IPS-15b (cell line): ENCODE measurements at regions not wholly inside any gene's neighbourhood (a gene's known extent, or its start where the extent isn't known, plus 50 kb on each side); places are given as distances from the start of the nearest gene placed in this dataset.

Experiments used
- H3K27me3 ChIP-seq: one replicate; pipeline ENCODE4 v1.6.1; 2013; ENCODE audit warnings: low read length; ENCODE audit not compliant: control insufficient read depth, insufficient read depth
- H3K36me3 ChIP-seq: one replicate; pipeline ENCODE4 v1.6.1; 2013; ENCODE audit warnings: low read length; ENCODE audit not compliant: control insufficient read depth, insufficient read depth
- H3K4me1 ChIP-seq: one replicate; pipeline ENCODE4 v1.6.1; 2013; ENCODE audit warnings: mild to moderate bottlenecking, low read length; ENCODE audit not compliant: control insufficient read depth, insufficient read depth
- H3K4me3 ChIP-seq: one replicate; pipeline ENCODE4 v1.5.1; 2013; ENCODE audit warnings: low read depth, low read length
- H3K9ac ChIP-seq: one replicate; pipeline ENCODE4 v1.6.1; 2013; ENCODE audit warnings: low read depth, mild to moderate bottlenecking, low read length
- H3K9me3 ChIP-seq: one replicate; pipeline ENCODE4 v1.6.1; 2013; ENCODE audit warnings: mild to moderate bottlenecking, low read length; ENCODE audit not compliant: control insufficient read depth, insufficient read depth

- no peaks in the 10 kb centered on the region for H3K27me3 ChIP-seq
- no peaks in the 10 kb centered on the region for H3K36me3 ChIP-seq
- no peak overlapping the region for H3K4me3 ChIP-seq
- no peak overlapping the region for H3K9ac ChIP-seq
- peaks cover 16% of the 10 kb centered on the region for H3K4me1 ChIP-seq
- no peaks in the 10 kb centered on the region for H3K9me3 ChIP-seq
Observed at GRCh38 chr2:177327009-177327408, 62.5 kb upstream of the NFE2L2 start.

DNA sequence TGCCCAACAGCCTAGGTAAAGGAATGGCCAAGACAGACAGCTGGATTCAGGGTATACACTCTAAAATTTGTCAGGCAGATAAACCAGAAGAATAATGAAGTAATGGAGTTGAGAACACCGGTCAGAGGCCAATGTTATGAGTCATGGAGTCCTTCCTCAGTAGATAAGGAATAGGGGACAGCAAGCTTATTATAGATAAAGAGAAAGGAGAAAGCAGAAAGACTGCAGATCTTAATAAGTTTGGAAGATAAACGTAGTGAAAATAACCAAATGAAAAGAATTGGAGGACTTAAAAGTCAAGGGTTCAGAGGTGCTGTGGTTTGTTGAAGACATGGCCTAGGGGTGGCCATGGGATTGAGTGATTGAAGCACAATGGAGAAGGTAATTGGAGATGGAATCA is 63.5 kb upstream of the NFE2L2 start:
- Histone ChIP-seq H3K9ac (no peak overlapping the region), H3K4me3 (no peak overlapping the region), H3K27me3 (no peaks in the 10 kb centered on the region), H3K36me3 (no peaks in the 10 kb centered on the region), H3K9me3 (no peaks in the 10 kb centered on the region), H3K4me1 (peaks cover 16% of the 10 kb centered on the region)

- H3K4me1 ChIP-seq: peaks cover 17% of the 10 kb centered on the region
- H3K4me3 ChIP-seq: no peak overlapping the region
Observed at GRCh38 chr2:177329064-177329463, 63.5 kb upstream of the AGPS start.

GRCh38 chr2:177331466-177331997 is 61.0 kb upstream of the AGPS start:
- Histone ChIP-seq H3K9me3 (no peaks in the 10 kb centered on the region), H3K27me3 (no peaks in the 10 kb centered on the region), H3K36me3 (no peaks in the 10 kb centered on the region), H3K9ac (no peak overlapping the region), H3K4me1 (peaks cover 17% of the 10 kb centered on the region), H3K4me3 (peak overlapping the region; percentile 3)

More at GRCh38 chr2:177329064-177329463, 63.5 kb upstream of the AGPS start:
- H3K27me3 ChIP-seq: no peaks in the 10 kb centered on the region
- H3K36me3 ChIP-seq: no peaks in the 10 kb centered on the region
- no peaks in the 10 kb centered on the region for H3K9me3 ChIP-seq
- H3K9ac ChIP-seq: no peak overlapping the region

GRCh38 chr2:177332026-177332991 is 60.3 kb upstream of the AGPS start:
- Histone ChIP-seq H3K9me3 (no peaks in the 10 kb centered on the region), H3K9ac (no peak overlapping the region), H3K36me3 (no peaks in the 10 kb centered on the region), H3K27me3 (no peaks in the 10 kb centered on the region), H3K4me3 (peak overlapping the region; percentile 3), H3K4me1 (peaks cover 17% of the 10 kb centered on the region)

DNA sequence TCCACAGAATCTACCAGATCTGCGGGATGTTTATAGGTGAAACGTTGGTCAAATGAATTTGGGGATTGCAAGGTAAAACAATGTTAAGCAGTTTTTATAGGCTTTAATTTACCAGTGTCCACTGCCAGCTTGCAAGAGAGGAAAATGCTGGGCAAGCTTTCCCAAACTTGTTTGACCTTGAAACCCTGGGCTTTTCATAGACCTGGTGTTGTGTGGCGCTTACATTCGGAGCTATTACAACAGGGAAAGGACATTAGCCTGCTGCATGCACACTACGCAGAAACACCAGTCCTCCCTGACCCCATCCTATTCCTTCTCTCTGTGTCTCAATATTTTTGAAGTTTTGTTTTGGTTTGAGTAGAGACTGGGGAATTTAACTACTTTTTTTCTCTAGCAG is 59.6 kb upstream of the AGPS start:
- Histone ChIP-seq H3K9me3 (no peaks in the 10 kb centered on the region), H3K4me3 (no peak overlapping the region), H3K27me3 (no peaks in the 10 kb centered on the region), H3K36me3 (no peaks in the 10 kb centered on the region), H3K9ac (peak overlapping the region; percentile 16), H3K4me1 (peaks cover 17% of the 10 kb centered on the region)

DNA sequence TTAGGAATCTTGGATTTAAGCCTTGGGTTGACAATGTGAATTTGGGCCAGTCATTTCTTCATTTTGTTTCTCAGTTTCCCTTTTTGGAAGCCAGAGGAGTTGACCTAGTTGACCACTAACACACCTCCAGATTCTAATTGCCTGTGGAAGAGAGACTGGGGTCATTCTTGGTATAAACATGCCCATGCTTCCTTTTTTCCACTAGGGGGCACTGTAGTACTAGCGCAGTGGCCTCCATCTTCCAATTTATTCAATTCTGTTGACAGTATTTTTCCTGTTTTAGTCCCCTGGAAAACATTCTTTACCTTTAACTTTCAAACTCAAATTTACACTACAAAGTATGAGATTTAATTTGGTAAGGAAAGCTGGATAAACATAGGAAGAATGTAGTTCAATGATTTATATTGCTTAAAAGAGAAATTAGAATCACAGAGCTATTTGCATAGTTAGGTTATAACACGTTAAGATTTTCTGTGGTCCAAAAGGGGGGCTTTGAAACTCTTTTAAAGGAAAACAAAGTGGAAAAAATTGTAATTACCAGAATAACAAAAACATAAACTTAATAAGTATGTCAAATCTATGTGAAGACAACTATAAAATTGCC is 57.5 kb upstream of the AGPS start:
- Histone ChIP-seq H3K27me3 (no peaks in the 10 kb centered on the region), H3K36me3 (no peaks in the 10 kb centered on the region), H3K4me3 (no peak overlapping the region), H3K4me1 (peaks cover 14% of the 10 kb centered on the region), H3K9me3 (no peaks in the 10 kb centered on the region), H3K9ac (no peak overlapping the region)

DNA sequence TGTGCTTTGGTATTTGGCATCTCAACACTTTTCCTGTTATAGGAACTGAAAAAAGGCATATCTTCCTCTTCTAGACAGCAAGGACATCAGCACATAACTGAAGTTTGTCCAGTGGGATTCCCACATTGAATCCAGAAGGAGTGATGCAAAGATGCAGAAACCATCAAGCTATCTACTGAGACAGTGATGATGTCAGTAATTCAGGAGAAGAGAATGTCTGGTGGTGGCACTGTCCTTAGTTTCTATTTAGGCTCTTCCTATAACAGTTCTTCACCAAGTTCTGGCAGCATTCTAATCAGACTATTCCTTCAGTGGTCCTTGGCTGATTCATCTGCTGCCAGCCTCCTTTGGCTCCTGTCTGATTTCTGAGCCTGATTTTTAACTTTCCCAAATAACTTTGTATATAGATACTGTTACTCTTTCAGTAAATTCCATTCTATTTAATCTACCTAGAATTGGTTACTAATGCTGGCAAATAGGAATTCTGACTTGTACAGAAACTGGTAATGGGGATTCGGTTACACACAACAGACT is 56.6 kb upstream of the AGPS start:
- H3K36me3 ChIP-seq: no peaks in the 10 kb centered on the region
- peaks cover 14% of the 10 kb centered on the region for H3K4me1 ChIP-seq
- H3K9me3 ChIP-seq: no peaks in the 10 kb centered on the region
- H3K9ac ChIP-seq: no peak overlapping the region
- H3K4me3 ChIP-seq: no peak overlapping the region
- H3K27me3 ChIP-seq: no peaks in the 10 kb centered on the region

DNA sequence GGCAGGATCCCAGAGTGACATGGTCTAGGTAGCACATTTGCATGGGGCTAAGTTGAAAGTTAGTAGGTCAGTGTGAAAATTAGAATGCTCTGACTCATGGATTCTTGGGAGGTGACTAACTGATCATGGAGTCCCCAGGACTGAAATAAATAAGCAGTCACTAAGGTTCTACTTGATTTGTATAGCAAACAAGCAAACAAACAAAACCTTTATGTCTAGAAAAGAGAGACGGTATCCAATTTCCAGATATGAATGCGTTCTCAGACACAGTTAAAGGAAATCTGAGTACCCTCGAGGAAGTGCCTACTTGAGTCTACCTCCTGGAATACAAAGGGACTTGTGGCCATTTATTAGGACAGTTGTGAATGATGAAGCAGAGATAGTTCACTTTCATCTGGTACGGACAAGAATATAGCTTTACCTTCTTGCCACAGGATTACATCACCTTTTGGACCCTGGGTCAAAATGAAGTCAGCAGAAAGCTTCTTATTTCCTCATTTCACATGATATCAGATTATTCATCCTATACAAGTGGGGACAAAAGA is 54.3 kb upstream of the AGPS start:
- H3K27me3 ChIP-seq: no peaks in the 10 kb centered on the region
- H3K9ac ChIP-seq: no peak overlapping the region
- H3K4me1 ChIP-seq: no peaks in the 10 kb centered on the region
- H3K36me3 ChIP-seq: no peaks in the 10 kb centered on the region
- H3K9me3 ChIP-seq: no peaks in the 10 kb centered on the region
- no peak overlapping the region for H3K4me3 ChIP-seq

DNA sequence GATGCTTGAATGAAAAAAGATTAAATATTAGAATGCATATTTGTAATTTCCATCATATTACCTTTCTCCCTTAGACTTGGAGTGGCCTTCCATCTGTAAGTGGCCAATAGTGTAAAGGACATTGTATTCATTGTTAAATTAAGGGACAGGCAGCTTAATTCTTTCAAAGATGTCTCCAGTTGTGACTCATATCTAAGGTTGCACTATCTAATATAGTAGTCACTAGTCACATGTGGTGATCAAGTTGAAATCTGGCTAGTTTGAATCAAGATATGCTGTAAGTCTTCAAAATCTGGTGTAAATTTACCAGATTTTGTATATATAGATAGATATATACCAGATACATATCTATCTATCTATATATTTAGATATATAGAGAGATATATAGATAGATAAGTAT is 52.4 kb upstream of the AGPS start:
- H3K9me3 ChIP-seq: no peaks in the 10 kb centered on the region
- no peaks in the 10 kb centered on the region for H3K27me3 ChIP-seq

GRCh38 chr2:177342736-177343135 is 49.8 kb upstream of the AGPS start:
- no peaks in the 10 kb centered on the region for H3K4me1 ChIP-seq

More for the DNA sequence above, 52.4 kb upstream of the AGPS start:
- Histone ChIP-seq H3K36me3 (no peaks in the 10 kb centered on the region), H3K4me3 (no peak overlapping the region), H3K9ac (no peak overlapping the region), H3K4me1 (no peaks in the 10 kb centered on the region)

More at GRCh38 chr2:177342736-177343135, 49.8 kb upstream of the AGPS start:
- Histone ChIP-seq H3K9ac (no peak overlapping the region), H3K27me3 (no peaks in the 10 kb centered on the region), H3K36me3 (no peaks in the 10 kb centered on the region), H3K4me3 (no peak overlapping the region), H3K9me3 (no peaks in the 10 kb centered on the region)
